ENCODE measurements at regions not wholly inside any gene's neighbourhood (a gene's known extent, or its start where the extent isn't known, plus 50 kb on each side); places are given as distances from the start of the nearest gene placed in this dataset.

DNA sequence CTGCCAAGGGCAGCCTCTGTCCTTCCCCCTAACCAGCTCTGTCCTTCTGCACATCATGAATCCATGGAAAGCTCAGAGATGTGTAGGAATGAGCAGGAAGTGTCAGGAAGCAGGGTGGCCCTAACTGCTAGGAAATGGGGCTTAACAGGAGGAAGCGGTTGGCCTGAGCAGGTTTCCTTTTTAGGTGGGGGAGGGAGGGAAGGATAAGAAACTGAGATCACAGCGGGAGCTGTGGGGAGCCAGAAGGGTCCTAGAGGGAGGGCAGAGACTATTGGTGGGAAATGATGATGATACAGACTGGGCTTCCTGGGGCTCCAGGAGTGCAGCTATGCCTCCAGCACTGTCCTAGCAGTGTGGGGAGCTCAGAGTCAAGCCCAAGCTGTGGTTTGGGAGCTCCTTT, 182.0 kb downstream of the SH3BP4 start:
- TF ChIP-seq POLR2AphosphoS5 (IDR thresholded peaks at IDR 0.05; ENCODE audit: low read depth, low read length), result no peak
- TF ChIP-seq POLR2A (IDR thresholded peaks at IDR 0.05; ENCODE audit: low read depth, low read length), result no peak
- no peak for TF ChIP-seq TAF1 (IDR thresholded peaks at IDR 0.05; ENCODE audit: borderline replicate concordance, low read depth, low read length)
